OCI-LY7 (cell line): ENCODE measurements at regions not wholly inside any gene's neighbourhood (a gene's known extent, or its start where the extent isn't known, plus 50 kb on each side); places are given as distances from the start of the nearest gene placed in this dataset.

Experiments used
- CTCF ChIP-seq: fragments of 200-600 bp; sonication (generic); conservative IDR thresholded peaks from 2 replicates; pipeline ENCODE4 v1.5.1; 2014; ENCODE audit warnings: mild to moderate bottlenecking, antibody characterized with exemption, low read length, moderate library complexity, mixed read lengths
- EZH2phosphoT487 ChIP-seq: fragments of 200-600 bp; sonication (generic); IDR thresholded peaks from 2 replicates; pipeline ENCODE4 v1.6.1; 2018; ENCODE audit warnings: low read depth, borderline replicate concordance, mild to moderate bottlenecking, mixed run types, antibody characterized with exemption, low read length, moderate library complexity, mixed read lengths

GRCh38 chr10:28997734-28998133 lies 291.1 kb upstream of the LYZL1 start:
- no peak for TF ChIP-seq CTCF
- no peak for TF ChIP-seq EZH2phosphoT487
